GM21528 (cell line): ENCODE measurements at regions not wholly inside any gene's neighbourhood (a gene's known extent, or its start where the extent isn't known, plus 50 kb on each side); places are given as distances from the start of the nearest gene placed in this dataset.
"Not testable (repeated sequence)": the region's sequence is repeated elsewhere in the genome, so short reads cannot be mapped to it uniquely, and the experiment has no call there.

Source experiments
- ATAC-seq: cut with Tn5 transposase; IDR thresholded peaks from one replicate; pipeline ENCODE4 v1.9.1; 2021; ENCODE audit warnings: mild to moderate bottlenecking, moderate library complexity; ENCODE audit not compliant: unreplicated experiment, low FRiP score

GRCh38 chr9:85487872-85488271 lies 253.9 kb downstream of the AGTPBP1 start:
- no peak for ATAC-seq

- ATAC-seq = no peak
Measured at GRCh38 chr9:85484235-85484634, 257.5 kb downstream of the AGTPBP1 start.

- no peak for ATAC-seq
Measured at GRCh38 chr9:85483208-85483607, 258.5 kb downstream of the AGTPBP1 start.

- ATAC-seq = no peak
Measured at GRCh38 chr9:85479305-85479704, 262.4 kb downstream of the AGTPBP1 start.

GRCh38 chr9:85478847-85479246 lies 262.9 kb downstream of the AGTPBP1 start:
- no peak for ATAC-seq

- ATAC-seq = not testable (repeated sequence)
Measured at GRCh38 chr9:85474896-85475295, 266.9 kb downstream of the AGTPBP1 start.

- ATAC-seq = no peak
Measured at GRCh38 chr9:85471791-85472190, 270.0 kb downstream of the AGTPBP1 start.

GRCh38 chr9:85469041-85469440 lies 272.7 kb downstream of the AGTPBP1 start:
- ATAC-seq = no peak

GRCh38 chr9:85466834-85467233 lies 274.9 kb downstream of the AGTPBP1 start:
- ATAC-seq = no peak

GRCh38 chr9:85458114-85458864 lies 283.5 kb downstream of the AGTPBP1 start:
- not testable (repeated sequence) for ATAC-seq

GRCh38 chr9:85453850-85454249 lies 287.9 kb downstream of the AGTPBP1 start:
- no peak for ATAC-seq

- ATAC-seq = no peak
Measured at GRCh38 chr9:85452841-85453240, 288.9 kb downstream of the AGTPBP1 start.

- no peak for ATAC-seq
Measured at GRCh38 chr9:85451680-85452079, 290.1 kb downstream of the AGTPBP1 start.

GRCh38 chr9:85445887-85446286 lies 295.9 kb downstream of the AGTPBP1 start:
- no peak for ATAC-seq

GRCh38 chr9:85444243-85444642 lies 297.5 kb downstream of the AGTPBP1 start:
- ATAC-seq = no peak

GRCh38 chr9:85443190-85443598 lies 298.6 kb downstream of the AGTPBP1 start:
- no peak for ATAC-seq

- ATAC-seq = no peak
Measured at GRCh38 chr9:85439791-85440190, 302.0 kb downstream of the AGTPBP1 start.

- not testable (repeated sequence) for ATAC-seq
Measured at GRCh38 chr9:85433956-85434355, 307.8 kb downstream of the AGTPBP1 start.

- ATAC-seq = not testable (repeated sequence)
Measured at GRCh38 chr9:85433551-85433950, 308.2 kb downstream of the AGTPBP1 start.

GRCh38 chr9:85433046-85433445 lies 308.7 kb downstream of the AGTPBP1 start:
- ATAC-seq = no peak

- ATAC-seq = no peak
Measured at GRCh38 chr9:85432599-85432998, 309.2 kb downstream of the AGTPBP1 start.

GRCh38 chr9:85431339-85432102 lies 310.2 kb downstream of the AGTPBP1 start:
- ATAC-seq = no peak
